Duodenal mucosa (tissue), 2 donors: ENCODE measurements at regions not wholly inside any gene's neighbourhood (a gene's known extent, or its start where the extent isn't known, plus 50 kb on each side); places are given as distances from the start of the nearest gene placed in this dataset.

ENCODE experiments used
- H3K27ac ChIP-seq: one replicate; pipeline ENCODE4 v1.7.0; 2013; ENCODE audit warnings: low read depth, low read length
- H3K27me3 ChIP-seq, 2 donors: one replicate each; pipeline ENCODE4 v1.7.0; 2013; ENCODE audit warnings: low read length in 2 of 2, control low read depth in 1 of 2; ENCODE audit not compliant: insufficient read depth in 2 of 2, control insufficient read depth in 1 of 2
- H3K36me3 ChIP-seq, 2 donors: one replicate each; pipeline ENCODE4 v1.7.0; 2013; ENCODE audit warnings: low read length in 2 of 2, control low read depth in 1 of 2; ENCODE audit not compliant: insufficient read depth in 2 of 2, control insufficient read depth in 1 of 2
- H3K4me1 ChIP-seq, 2 donors: one replicate each; pipeline ENCODE4 v1.7.0; 2013; ENCODE audit warnings: low read length in 2 of 2, control low read depth in 1 of 2; ENCODE audit not compliant: insufficient read depth in 2 of 2, control insufficient read depth in 1 of 2
- H3K4me3 ChIP-seq, 2 donors: one replicate each; pipeline ENCODE4 v1.7.0; 2013; ENCODE audit warnings: low read length in 2 of 2, low read depth in 1 of 2
- H3K9ac ChIP-seq, 2 donors: one replicate each; pipeline ENCODE4 v1.7.0; 2013; ENCODE audit warnings: low read length in 2 of 2, low read depth in 1 of 2
- H3K9me3 ChIP-seq, 2 donors: one replicate each; pipeline ENCODE4 v1.7.0; 2013; ENCODE audit warnings: low read length in 2 of 2, control low read depth in 1 of 2; ENCODE audit not compliant: control insufficient read depth in 1 of 2

DNA sequence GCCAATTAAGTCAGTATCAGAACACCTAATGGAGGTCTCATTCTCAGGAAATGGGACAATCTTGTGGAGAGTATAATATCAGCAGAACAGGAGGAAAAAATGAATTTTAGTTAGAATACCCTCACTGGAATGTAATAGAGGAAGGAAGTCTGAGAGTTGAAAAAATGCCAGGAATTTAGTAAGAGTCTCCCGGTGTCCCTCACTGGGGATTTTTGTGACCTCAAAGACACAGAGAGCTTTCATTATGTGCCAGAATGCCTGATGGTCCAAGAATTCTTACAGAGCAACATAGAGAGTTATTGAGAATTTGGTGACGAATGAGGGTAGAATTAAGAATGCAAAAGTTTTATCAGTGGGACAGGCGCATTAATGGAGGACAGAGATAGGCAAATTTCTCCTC, 443.5 kb upstream of the B3GALT2 start:
- H3K36me3 ChIP-seq, result no peaks in the 10 kb centered on the region
- no peaks in the 10 kb centered on the region for H3K9me3 ChIP-seq
- no peak overlapping the region for H3K9ac ChIP-seq
- H3K27me3 ChIP-seq, result no peaks in the 10 kb centered on the region
- H3K4me1 ChIP-seq, result no peaks in the 10 kb centered on the region
- no peak overlapping the region for H3K4me3 ChIP-seq
- no peak overlapping the region for H3K27ac ChIP-seq

- H3K9ac ChIP-seq, result no peak overlapping the region
- H3K9me3 ChIP-seq, result no peaks in the 10 kb centered on the region
- H3K4me1 ChIP-seq, result no peaks in the 10 kb centered on the region
- no peaks in the 10 kb centered on the region for H3K36me3 ChIP-seq
- H3K4me3 ChIP-seq, result no peak overlapping the region
- H3K27ac ChIP-seq, result no peak overlapping the region
- no peaks in the 10 kb centered on the region for H3K27me3 ChIP-seq
Measured at GRCh38 chr1:193626695-193627094, 440.3 kb upstream of the B3GALT2 start.

DNA sequence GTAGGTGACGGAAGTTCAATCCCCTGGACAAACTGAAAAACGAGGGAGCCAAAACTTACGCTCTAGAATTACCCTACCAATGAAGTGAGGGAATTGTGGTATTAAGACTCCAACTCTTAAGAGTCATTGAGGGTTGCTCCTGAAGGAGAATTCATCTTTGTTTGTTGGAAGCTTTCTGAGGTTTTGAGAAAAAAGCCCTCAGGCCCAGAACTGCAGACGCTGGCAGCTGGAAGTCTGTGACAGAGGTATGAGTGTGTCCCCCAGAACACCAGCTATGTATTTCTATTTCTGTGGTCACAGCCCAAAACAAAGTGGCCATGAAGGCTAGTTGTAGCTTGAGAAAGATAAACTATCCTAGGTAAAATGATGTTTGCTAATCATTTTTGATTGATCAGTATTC, 438.8 kb upstream of the B3GALT2 start:
- Histone ChIP-seq H3K4me3 (no peak overlapping the region), H3K27ac (no peak overlapping the region), H3K36me3 (no peaks in the 10 kb centered on the region), H3K9ac (no peak overlapping the region), H3K9me3 (no peaks in the 10 kb centered on the region), H3K4me1 (no peaks in the 10 kb centered on the region), H3K27me3 (no peaks in the 10 kb centered on the region)

GRCh38 chr1:193619911-193620310, 433.5 kb upstream of the B3GALT2 start:
- Histone ChIP-seq H3K4me1 (no peaks in the 10 kb centered on the region), H3K4me3 (no peak overlapping the region), H3K36me3 (no peaks in the 10 kb centered on the region), H3K27me3 (no peaks in the 10 kb centered on the region), H3K9ac (no peak overlapping the region), H3K27ac (no peak overlapping the region), H3K9me3 (no peaks in the 10 kb centered on the region)

GRCh38 chr1:193614817-193615216, 428.4 kb upstream of the B3GALT2 start:
- H3K36me3 ChIP-seq, result no peaks in the 10 kb centered on the region
- H3K9ac ChIP-seq, result no peak overlapping the region
- H3K4me1 ChIP-seq, result no peaks in the 10 kb centered on the region
- H3K27ac ChIP-seq, result no peak overlapping the region
- H3K4me3 ChIP-seq, result no peak overlapping the region
- H3K27me3 ChIP-seq, result no peaks in the 10 kb centered on the region
- H3K9me3 ChIP-seq, result no peaks in the 10 kb centered on the region

GRCh38 chr1:193614275-193614674, 427.9 kb upstream of the B3GALT2 start:
- Histone ChIP-seq H3K9ac (no peak overlapping the region), H3K27me3 (no peaks in the 10 kb centered on the region), H3K4me3 (no peak overlapping the region), H3K4me1 (no peaks in the 10 kb centered on the region), H3K9me3 (no peaks in the 10 kb centered on the region), H3K36me3 (no peaks in the 10 kb centered on the region), H3K27ac (no peak overlapping the region)

GRCh38 chr1:193613041-193613440, 426.6 kb upstream of the B3GALT2 start:
- no peak overlapping the region for H3K27ac ChIP-seq

GRCh38 chr1:193609592-193609991, 423.2 kb upstream of the B3GALT2 start:
- Histone ChIP-seq H3K9ac (no peak overlapping the region), H3K27ac (no peak overlapping the region), H3K4me3 (no peak overlapping the region), H3K27me3 (no peaks in the 10 kb centered on the region), H3K4me1 (no peaks in the 10 kb centered on the region), H3K9me3 (no peaks in the 10 kb centered on the region), H3K36me3 (no peaks in the 10 kb centered on the region)

More at GRCh38 chr1:193613041-193613440, 426.6 kb upstream of the B3GALT2 start:
- Histone ChIP-seq H3K4me1 (no peaks in the 10 kb centered on the region), H3K36me3 (no peaks in the 10 kb centered on the region), H3K9ac (no peak overlapping the region), H3K9me3 (no peaks in the 10 kb centered on the region), H3K27me3 (no peaks in the 10 kb centered on the region), H3K4me3 (no peak overlapping the region)

DNA sequence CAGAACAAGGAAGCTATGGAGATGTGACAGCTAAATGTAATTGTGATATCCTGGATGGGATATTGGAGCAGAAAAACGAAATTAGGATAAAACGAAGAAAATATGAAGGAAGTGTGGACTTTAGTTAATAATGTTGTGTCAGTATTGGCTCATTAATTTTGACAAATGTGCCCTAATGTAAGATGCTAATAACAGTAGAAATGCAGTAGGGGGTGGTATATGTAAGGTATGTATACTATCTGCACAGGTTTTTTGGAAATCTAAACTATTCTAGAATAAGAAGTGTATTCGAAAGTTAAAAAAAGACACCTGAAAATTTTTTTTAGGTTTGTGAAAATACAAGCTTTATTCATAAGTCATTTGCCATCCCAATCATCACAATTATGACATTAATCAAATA, 421.4 kb upstream of the B3GALT2 start:
- Histone ChIP-seq H3K36me3 (no peaks in the 10 kb centered on the region), H3K27ac (no peak overlapping the region), H3K9me3 (no peaks in the 10 kb centered on the region), H3K4me1 (no peaks in the 10 kb centered on the region), H3K9ac (no peak overlapping the region), H3K4me3 (no peak overlapping the region), H3K27me3 (no peaks in the 10 kb centered on the region)

GRCh38 chr1:193606035-193606434, 419.6 kb upstream of the B3GALT2 start:
- no peaks in the 10 kb centered on the region for H3K27me3 ChIP-seq
- H3K27ac ChIP-seq, result no peak overlapping the region
- no peak overlapping the region for H3K9ac ChIP-seq
- H3K4me1 ChIP-seq, result no peaks in the 10 kb centered on the region
- no peak overlapping the region for H3K4me3 ChIP-seq
- no peaks in the 10 kb centered on the region for H3K36me3 ChIP-seq
- H3K9me3 ChIP-seq, result no peaks in the 10 kb centered on the region

- no peaks in the 10 kb centered on the region for H3K9me3 ChIP-seq
- no peak overlapping the region for H3K27ac ChIP-seq
- no peaks in the 10 kb centered on the region for H3K27me3 ChIP-seq
- H3K36me3 ChIP-seq, result no peaks in the 10 kb centered on the region
- no peak overlapping the region for H3K4me3 ChIP-seq
- H3K9ac ChIP-seq, result no peak overlapping the region
- H3K4me1 ChIP-seq, result no peaks in the 10 kb centered on the region
Measured at GRCh38 chr1:193602705-193603104, 416.3 kb upstream of the B3GALT2 start.
